Effector CD8-positive, alpha-beta T cell (primary cell): ENCODE measurements at regions not wholly inside any gene's neighbourhood (a gene's known extent, or its start where the extent isn't known, plus 50 kb on each side); places are given as distances from the start of the nearest gene placed in this dataset.

Experiments
- DNase-seq: peaks from one replicate; lab custom pipeline; 2025; lab: John Stamatoyannopoulos, UW

DNA sequence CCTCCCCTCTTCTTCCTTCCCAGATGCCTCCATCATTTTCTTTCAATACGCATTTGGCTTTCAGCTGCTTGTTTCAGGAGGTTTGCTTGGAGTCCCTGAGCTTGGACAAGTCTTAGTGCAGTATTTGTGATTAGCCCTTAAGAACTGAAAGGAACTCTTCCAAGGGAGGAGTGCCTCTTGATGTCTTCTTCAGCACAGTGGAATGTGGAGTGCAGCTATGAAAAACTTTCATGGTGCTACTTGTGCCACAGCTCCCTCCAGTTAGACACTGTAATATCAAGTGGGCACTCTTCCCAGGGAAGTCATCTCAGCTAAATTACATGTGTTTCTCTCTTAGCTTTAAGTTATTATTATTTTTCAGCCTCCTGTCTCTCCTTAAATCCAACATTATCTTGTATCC, 173.1 kb downstream of the NECTIN3 start:
- DNase-seq: no peak

DNA sequence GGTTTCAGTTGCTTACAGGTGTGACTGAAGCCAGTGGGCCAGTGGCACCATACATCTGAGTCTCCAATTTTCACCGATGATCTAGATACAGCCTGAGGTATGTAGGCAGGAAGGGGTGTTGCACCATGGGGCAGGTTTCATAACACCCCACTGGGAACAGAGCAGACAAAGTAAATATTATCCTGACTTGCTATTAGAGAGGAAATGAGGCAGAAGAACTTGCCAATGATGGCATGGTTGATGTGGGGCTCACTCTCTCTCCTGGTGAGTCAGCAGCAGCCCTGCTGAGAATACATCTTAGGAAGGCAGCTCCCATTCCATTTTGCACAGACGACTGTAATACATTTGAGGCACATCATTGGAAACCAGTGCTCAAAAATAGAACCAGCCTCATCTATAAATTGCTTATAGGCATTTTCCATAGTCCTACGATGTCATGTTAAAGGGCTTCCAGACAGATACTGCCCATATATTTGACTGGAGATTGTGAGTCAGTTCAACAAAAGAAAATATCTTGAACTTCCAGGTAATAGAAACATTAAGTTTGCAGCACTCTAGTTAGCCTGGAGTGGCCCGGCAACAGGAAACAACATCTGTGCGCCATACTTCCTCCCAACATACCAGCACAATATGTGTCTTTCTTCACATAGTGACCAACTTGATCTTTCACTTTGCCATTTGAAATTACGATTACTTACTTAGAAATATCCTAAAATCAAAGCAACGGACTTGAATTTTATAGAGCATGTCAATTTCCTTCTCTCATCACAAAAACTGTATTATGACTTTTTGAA, 175.5 kb downstream of the NECTIN3 start:
- no peak for DNase-seq

GRCh38 chr3:111248406-111248805, 176.8 kb downstream of the NECTIN3 start:
- no peak for DNase-seq

- DNase-seq: no peak
These were observed 177.8 kb downstream of the NECTIN3 start for GRCh38 chr3:111249421-111249820.

DNA sequence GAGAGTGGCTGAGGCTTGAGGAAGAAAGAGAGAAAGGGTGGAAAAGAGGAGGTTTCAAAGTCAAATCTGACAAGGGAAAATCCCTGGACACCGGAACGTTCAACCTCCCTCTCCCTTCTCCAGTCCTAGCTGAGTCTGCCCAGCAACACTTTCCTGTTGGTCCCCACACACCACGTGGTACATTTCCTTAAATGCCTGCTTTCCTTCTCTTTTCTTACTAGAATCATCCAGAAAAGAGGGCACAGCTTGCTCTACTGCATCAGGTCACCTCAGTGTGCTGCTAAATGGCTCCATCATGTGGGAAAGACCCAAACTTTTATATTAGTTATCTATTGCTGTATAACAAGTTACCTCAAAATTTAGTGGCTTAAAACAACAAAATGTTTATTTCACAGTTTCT, 181.2 kb downstream of the NECTIN3 start:
- no peak for DNase-seq

GRCh38 chr3:111253733-111254132, 182.1 kb downstream of the NECTIN3 start:
- no peak for DNase-seq

GRCh38 chr3:111260878-111261277, 189.3 kb downstream of the NECTIN3 start:
- no peak for DNase-seq

- no peak for DNase-seq
These were observed 198.2 kb downstream of the NECTIN3 start for GRCh38 chr3:111269777-111270176.

GRCh38 chr3:111277226-111277625, 205.6 kb downstream of the NECTIN3 start:
- DNase-seq: no peak

DNA sequence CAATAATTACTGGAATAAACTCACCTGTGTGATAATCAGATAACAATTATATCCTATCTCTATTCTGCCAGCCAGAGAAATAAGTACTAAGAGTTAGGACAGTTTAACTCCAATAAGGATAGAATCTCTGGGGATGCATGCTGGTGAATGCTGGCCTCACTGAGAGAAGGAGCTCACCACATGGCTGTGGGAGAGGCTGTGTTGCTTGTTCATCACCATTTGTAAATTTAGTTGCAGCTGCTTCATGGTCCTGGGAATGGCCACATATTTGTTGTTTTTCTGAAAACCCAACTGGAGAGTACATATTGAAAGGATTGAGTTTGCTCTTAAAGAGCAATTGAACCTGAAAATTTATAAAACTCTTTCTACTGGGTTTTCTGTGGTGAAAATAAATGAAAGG, 207.3 kb downstream of the NECTIN3 start:
- no peak for DNase-seq

GRCh38 chr3:111282024-111282423, 210.4 kb downstream of the NECTIN3 start:
- no peak for DNase-seq

GRCh38 chr3:111283165-111283564, 211.5 kb downstream of the NECTIN3 start:
- no peak for DNase-seq

DNA sequence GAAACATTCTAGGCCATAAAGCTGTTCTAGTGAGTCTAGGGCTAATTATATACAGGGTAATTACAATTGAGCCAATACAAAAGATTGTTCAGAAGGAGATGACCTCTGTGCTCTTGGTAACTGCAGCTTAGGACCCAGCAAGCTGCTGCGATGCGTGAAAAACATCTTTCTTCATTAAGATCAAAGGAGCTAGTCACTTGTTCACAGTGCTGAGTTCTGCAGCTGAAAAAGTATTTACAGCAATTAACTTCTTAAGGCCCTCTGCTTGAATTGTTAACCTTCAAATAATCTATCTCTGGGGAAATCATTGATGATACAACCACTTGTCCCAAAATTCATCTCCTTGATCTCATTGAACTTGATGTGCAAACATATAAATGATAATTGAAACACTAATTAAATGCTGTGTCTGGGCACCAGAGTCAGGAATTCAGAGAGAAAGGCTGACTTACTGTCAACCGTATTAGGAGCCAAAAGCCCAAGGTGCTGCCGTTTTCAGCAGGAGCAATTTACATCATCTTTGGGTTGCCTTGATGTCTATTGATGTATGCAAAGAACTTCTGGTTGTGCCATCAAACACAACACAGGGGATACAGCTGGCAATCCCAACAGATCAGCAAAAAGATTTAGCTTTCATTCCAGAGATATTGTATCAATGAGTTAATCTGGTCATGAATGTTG, 213.0 kb downstream of the NECTIN3 start:
- DNase-seq: no peak

DNA sequence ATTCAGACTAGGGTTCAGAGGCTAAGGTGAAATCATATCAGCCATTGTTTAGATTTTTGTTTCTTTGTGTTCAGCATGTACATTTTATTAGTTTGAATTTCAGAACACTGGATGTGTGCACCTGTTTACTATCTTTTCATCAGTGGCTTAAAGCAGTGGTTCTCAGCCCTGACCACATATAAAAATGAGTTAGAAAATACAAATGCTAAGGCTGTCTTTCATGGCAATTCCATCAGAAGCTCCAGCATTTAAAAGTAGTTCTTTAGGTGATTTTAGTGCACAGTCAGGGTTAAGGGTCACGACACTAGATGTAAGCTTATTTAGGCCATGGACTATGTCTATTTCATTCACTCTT, 213.5 kb downstream of the NECTIN3 start:
- no peak for DNase-seq

GRCh38 chr3:111285694-111286093, 214.1 kb downstream of the NECTIN3 start:
- DNase-seq: no peak

GRCh38 chr3:111286746-111287145, 215.1 kb downstream of the NECTIN3 start:
- DNase-seq: no peak

DNA sequence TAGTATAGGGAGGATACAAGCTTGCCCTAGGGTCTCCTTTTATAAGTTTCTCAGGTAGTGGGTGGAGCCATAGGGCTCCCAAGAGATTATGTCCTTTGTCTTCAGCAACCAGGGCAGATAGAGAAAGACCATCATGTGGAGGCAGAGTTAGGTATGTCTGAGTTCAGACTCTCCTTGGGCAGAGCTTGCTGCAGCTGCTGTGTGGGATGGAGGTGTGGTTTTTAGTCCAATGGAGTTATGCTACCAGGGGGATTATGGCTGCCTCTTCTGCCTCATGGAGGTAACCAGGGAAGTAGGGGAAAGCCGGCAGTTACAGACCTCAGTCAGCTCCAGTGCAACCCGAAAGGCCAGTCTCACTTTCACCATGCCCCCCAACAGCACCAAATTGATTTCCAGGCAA, 220.5 kb downstream of the NECTIN3 start:
- no peak for DNase-seq

- no peak for DNase-seq
These were observed 227.6 kb downstream of the NECTIN3 start for GRCh38 chr3:111299192-111299615.

GRCh38 chr3:111301238-111301798, 229.7 kb downstream of the NECTIN3 start:
- no peak for DNase-seq

- DNase-seq: no peak
These were observed 230.4 kb downstream of the NECTIN3 start for GRCh38 chr3:111302063-111302462.

DNA sequence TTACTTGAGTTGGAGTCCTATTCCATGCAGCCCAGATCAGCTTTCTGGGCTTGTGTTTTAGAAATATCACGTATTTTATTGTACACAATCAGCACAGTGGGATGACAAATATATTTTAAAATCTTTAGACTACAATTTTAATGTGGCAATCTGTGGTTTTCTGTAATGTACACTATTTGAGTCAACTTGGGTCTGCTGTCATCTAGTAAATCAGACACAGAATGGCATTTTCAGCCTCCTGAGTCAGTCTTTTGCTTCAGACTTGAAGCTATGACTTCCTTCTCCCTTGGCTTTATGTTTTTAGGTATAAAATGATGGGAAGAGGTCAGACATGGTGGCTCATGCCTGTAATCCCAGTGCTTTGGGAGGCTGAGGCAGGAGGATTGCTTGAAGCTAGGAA, 232.1 kb downstream of the NECTIN3 start:
- no peak for DNase-seq

DNA sequence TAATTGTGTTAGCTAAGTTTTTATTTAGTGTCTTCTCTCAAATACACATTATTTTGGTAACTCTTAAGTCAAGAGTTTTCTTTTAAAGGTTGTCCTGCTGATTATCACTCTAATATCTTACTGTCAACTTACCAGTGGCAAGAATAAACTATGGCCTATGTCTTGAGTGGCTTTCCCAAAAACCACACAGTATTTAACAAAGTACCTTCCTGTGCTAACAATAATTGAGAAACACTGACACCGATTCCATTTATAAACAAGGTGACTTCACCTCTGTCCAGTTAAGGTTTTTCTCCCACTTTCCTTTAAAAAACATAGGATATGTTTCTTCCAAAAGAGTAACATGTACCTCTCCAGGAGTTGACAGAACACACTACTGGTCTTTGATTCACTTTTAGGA, 234.3 kb upstream of the CD96 start:
- no peak for DNase-seq

DNA sequence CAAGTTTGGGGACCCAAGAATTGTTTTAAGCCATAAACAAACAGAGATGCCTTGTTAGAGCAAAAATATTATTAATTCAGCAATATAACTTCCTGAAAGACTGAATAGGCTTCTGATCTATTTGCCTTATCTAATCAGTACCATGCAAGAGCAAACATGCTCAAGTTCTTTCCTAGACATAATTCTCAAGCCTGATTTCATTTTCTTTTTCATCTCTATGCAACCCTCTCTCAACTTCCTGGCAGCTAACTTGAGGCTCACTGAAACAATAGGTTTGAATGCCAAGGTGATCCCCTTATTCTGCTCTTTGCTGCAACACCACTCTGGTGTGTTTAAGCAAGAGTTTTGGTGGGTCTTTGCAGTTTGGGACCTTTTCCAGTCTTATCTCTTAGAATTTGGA, 230.9 kb upstream of the CD96 start:
- no peak for DNase-seq
